Right atrium auricular region (tissue), 2 donors: ENCODE measurements at regions not wholly inside any gene's neighbourhood (a gene's known extent, or its start where the extent isn't known, plus 50 kb on each side); places are given as distances from the start of the nearest gene placed in this dataset.
"Not testable (repeated sequence)": the region's sequence is repeated elsewhere in the genome, so short reads cannot be mapped to it uniquely, and the experiment has no call there.

Experiments
- DNase-seq: peaks from one replicate; pipeline ENCODE4 v3.0.0-alpha.2; 2019; ENCODE audit warnings: low spot score
- H3K27ac ChIP-seq, 2 donors: fragments of 200-600 bp; sonication (generic); 1 replicate in 1 of 2; 2 replicates in 1 of 2; pipeline ENCODE4 v1.5.1; 2016 to 2019
- H3K27me3 ChIP-seq, 2 donors: fragments of 200-600 bp; sonication (generic); one replicate each; pipeline versions ENCODE4 v1.5.1 to v1.6.0; 2017 to 2019
- H3K36me3 ChIP-seq: fragments of 200-600 bp; sonication (generic); one replicate; pipeline ENCODE4 v1.5.1; 2016
- H3K4me1 ChIP-seq, 2 donors: fragments of 200-600 bp; sonication (generic); one replicate each; pipeline versions ENCODE4 v1.5.1 to v1.6.0; 2017 to 2019
- H3K4me3 ChIP-seq, 2 donors: fragments of 200-600 bp; sonication (generic); 1 replicate in 1 of 2; 2 replicates in 1 of 2; pipeline ENCODE4 v1.5.1; 2017 to 2019; ENCODE audit warnings: mild to moderate bottlenecking in 1 of 2, moderate library complexity in 1 of 2
- H3K9me3 ChIP-seq, 2 donors: fragments of 200-600 bp; sonication (generic); one replicate each; pipeline ENCODE4 v1.5.1; 2019
- CTCF ChIP-seq, 2 donors: fragments of 200-600 bp; sonication (generic); IDR thresholded peaks; one replicate each; pipeline ENCODE4 v1.5.1; 2019; ENCODE audit warnings: antibody characterized with exemption in 2 of 2

- H3K36me3 ChIP-seq, result no peaks in the 10 kb centered on the region
- H3K4me3 ChIP-seq, result no peak overlapping the region
- H3K27me3 ChIP-seq, result no peaks in the 10 kb centered on the region
- H3K4me1 ChIP-seq, result peaks cover 0 to 7% of the 10 kb centered on the region in 2 donors
- no peak for DNase-seq
- no peaks in the 10 kb centered on the region for H3K9me3 ChIP-seq
- no peak overlapping the region for H3K27ac ChIP-seq
- no peak for TF ChIP-seq CTCF (IDR thresholded peaks at IDR 0.05)
These were observed 154.5 kb upstream of the TNFAIP3 start for GRCh38 chr6:137712587-137712986.

GRCh38 chr6:137715589-137716045 lies 151.4 kb upstream of the TNFAIP3 start:
- H3K4me1 ChIP-seq, result no peaks in the 10 kb centered on the region
- no peak for DNase-seq
- no peak overlapping the region for H3K27ac ChIP-seq
- no peaks in the 10 kb centered on the region for H3K9me3 ChIP-seq
- no peaks in the 10 kb centered on the region for H3K36me3 ChIP-seq
- no peaks in the 10 kb centered on the region for H3K27me3 ChIP-seq
- no peak overlapping the region for H3K4me3 ChIP-seq
- TF ChIP-seq CTCF (IDR thresholded peaks at IDR 0.05), result no peak

GRCh38 chr6:137717074-137718073 lies 149.7 kb upstream of the TNFAIP3 start:
- H3K4me3 ChIP-seq, result no peak overlapping the region
- DNase-seq, result no peak
- H3K27ac ChIP-seq, result no peak overlapping the region
- no peaks in the 10 kb centered on the region for H3K4me1 ChIP-seq
- no peak for TF ChIP-seq CTCF (IDR thresholded peaks at IDR 0.05)
- H3K36me3 ChIP-seq, result no peaks in the 10 kb centered on the region
- H3K9me3 ChIP-seq, result no peaks in the 10 kb centered on the region
- H3K27me3 ChIP-seq, result no peaks in the 10 kb centered on the region

GRCh38 chr6:137718903-137719302 lies 148.2 kb upstream of the TNFAIP3 start:
- not testable (repeated sequence) for H3K27me3 ChIP-seq, H3K27ac ChIP-seq, H3K4me3 ChIP-seq, H3K4me1 ChIP-seq, DNase-seq, H3K36me3 ChIP-seq, H3K9me3 ChIP-seq

GRCh38 chr6:137722749-137723272 lies 144.2 kb upstream of the TNFAIP3 start:
- Histone ChIP-seq H3K27ac (no peak overlapping the region), H3K4me1 (no peaks in the 10 kb centered on the region), H3K4me3 (no peak overlapping the region), H3K36me3 (no peaks in the 10 kb centered on the region), H3K9me3 (no peaks in the 10 kb centered on the region), H3K27me3 (no peaks in the 10 kb centered on the region)
- no peak for TF ChIP-seq CTCF (IDR thresholded peaks at IDR 0.05)
- no peak for DNase-seq

GRCh38 chr6:137723273-137724017 lies 143.6 kb upstream of the TNFAIP3 start:
- H3K27ac ChIP-seq, result no peak overlapping the region
- H3K4me1 ChIP-seq, result peaks cover 0 to under 1% of the 10 kb centered on the region in 2 donors
- no peak overlapping the region for H3K4me3 ChIP-seq
- no peak for DNase-seq
- no peaks in the 10 kb centered on the region for H3K27me3 ChIP-seq
- no peaks in the 10 kb centered on the region for H3K9me3 ChIP-seq
- H3K36me3 ChIP-seq, result no peaks in the 10 kb centered on the region
- TF ChIP-seq CTCF (IDR thresholded peaks at IDR 0.05), result no peak
